Gastroesophageal sphincter (tissue), 3 donors: ENCODE measurements at regions not wholly inside any gene's neighbourhood (a gene's known extent, or its start where the extent isn't known, plus 50 kb on each side); places are given as distances from the start of the nearest gene placed in this dataset.

Experiments
- POLR2A ChIP-seq, 2 donors: fragments of 450-650 bp; IDR thresholded peaks; one replicate each; pipeline ENCODE4 v1.6.1; 2017; ENCODE audit warnings: antibody characterized with exemption in 2 of 2, mild to moderate bottlenecking in 2 of 2, moderate library complexity in 1 of 2
- TF ChIP-seq, protein P1 (sequence below), 4 experiments: fragments of 200-600 bp in 2 of 4; fragments of 450-650 bp in 2 of 4; sonication (generic) in 1 of 4; IDR thresholded peaks; one replicate each; pipeline ENCODE4 v1.5.1; 2017 to 2019; ENCODE audit warnings: antibody characterized with exemption in 4 of 4, mild to moderate bottlenecking in 2 of 4, moderate library complexity in 2 of 4

GRCh38 chr14:83764656-83765599, 1765.0 kb upstream of the FLRT2 start:
- TF ChIP-seq, protein P1, sequence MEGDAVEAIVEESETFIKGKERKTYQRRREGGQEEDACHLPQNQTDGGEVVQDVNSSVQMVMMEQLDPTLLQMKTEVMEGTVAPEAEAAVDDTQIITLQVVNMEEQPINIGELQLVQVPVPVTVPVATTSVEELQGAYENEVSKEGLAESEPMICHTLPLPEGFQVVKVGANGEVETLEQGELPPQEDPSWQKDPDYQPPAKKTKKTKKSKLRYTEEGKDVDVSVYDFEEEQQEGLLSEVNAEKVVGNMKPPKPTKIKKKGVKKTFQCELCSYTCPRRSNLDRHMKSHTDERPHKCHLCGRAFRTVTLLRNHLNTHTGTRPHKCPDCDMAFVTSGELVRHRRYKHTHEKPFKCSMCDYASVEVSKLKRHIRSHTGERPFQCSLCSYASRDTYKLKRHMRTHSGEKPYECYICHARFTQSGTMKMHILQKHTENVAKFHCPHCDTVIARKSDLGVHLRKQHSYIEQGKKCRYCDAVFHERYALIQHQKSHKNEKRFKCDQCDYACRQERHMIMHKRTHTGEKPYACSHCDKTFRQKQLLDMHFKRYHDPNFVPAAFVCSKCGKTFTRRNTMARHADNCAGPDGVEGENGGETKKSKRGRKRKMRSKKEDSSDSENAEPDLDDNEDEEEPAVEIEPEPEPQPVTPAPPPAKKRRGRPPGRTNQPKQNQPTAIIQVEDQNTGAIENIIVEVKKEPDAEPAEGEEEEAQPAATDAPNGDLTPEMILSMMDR (IDR thresholded peaks at IDR 0.05): no peak
- TF ChIP-seq POLR2A (IDR thresholded peaks at IDR 0.05): no peak
